SIG-M5 treated with dmso at 0.1 percent for 504 hours (cell line): ENCODE measurements at regions not wholly inside any gene's neighbourhood (a gene's known extent, or its start where the extent isn't known, plus 50 kb on each side); places are given as distances from the start of the nearest gene placed in this dataset.

Experiments
- DNase-seq: peaks from one replicate; lab custom pipeline; 2025; ENCODE audit not compliant: unreplicated experiment; lab: John Stamatoyannopoulos, UW

DNA sequence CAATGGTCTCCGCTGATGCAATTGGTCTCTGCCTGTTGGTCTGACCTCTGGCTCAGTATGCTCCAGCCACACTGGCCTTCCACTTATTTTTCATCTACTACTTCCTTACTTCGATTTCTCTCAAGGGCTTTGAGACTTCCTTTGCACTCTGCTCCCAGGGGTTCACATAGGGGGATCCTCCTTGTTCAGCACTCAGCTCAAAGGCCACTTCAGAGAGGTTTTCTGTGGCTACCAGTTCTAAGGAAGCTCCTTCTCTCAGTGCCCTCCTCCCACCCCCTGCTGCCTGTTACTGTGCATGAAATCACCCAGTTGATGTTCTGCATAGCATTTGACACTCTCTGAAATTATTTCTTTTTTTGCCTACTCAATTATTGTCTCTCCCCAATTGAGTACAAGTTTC, 476.4 kb downstream of the HS3ST3B1 start:
- no peak for DNase-seq

DNA sequence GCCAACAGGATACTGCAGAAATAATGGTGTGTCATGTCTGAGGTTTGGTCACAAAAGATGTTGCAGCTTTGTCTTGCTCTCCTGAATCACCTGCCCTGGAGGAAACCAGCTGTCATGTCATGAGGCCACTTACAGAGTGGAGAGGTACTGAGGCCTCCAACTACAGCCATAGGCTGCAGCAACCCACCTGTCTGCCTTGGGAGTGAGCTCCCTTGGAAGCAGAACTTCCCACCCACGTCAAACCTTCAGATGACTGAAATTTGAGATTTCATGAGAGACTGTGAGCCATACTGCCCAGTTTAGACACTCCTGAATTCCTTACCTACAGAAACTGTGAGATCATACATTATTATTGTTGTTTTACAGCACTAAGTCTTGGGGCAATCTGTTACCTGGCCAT, 475.9 kb downstream of the HS3ST3B1 start:
- DNase-seq, result no peak

DNA sequence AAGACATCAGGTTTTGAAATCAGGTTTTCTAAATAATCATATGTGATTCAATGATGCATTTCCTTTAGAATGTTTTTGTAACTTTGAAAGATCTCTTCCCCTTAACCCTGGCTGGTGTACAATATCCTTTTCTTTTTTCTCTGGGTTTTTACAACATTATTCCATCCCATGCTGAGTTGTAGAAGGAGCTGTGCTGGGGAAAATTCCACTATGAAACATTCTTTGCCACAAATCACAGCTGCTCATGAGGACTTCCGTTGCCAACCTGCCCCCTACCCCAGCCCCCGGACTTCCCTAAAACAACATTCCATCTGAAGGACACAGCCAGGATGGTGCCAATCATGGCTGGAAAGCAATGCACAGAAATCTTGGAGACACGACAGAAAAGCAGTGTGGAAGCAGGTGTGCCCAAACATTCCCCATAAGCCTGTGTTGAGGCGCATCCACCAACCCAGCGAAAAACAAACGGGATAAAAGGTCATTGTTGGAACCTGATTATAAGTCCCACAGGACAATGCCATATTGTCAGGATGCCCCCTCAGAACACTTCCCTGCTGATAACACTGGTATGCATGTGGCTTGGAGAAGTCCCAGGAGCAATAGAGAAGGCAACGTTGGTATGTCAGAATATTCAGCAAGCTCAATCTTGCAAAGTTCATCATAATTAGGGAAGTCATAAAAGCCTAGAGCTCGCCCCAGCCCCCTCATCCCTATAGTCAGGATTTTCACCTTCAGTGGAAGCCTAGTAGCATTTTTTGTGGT, 475.0 kb downstream of the HS3ST3B1 start:
- DNase-seq, result no peak

DNA sequence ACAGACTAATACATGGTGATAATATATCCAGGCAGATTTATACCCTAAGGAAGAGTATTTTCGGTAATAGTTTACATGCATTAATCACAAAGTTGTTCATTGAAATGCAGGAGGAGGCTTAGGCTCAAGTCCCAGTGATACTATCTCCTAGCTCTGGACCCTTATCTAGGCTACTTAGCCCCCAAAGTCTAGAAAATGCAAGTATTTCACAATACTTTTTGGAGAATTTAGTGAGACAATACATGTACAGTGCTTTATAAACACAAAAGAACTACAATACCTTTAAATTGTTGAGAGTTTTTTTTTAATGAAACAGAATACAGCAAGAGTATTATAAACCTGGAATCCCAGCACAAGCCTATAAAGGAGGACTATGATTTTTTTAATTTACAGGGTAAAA, 473.9 kb downstream of the HS3ST3B1 start:
- DNase-seq, result no peak

DNA sequence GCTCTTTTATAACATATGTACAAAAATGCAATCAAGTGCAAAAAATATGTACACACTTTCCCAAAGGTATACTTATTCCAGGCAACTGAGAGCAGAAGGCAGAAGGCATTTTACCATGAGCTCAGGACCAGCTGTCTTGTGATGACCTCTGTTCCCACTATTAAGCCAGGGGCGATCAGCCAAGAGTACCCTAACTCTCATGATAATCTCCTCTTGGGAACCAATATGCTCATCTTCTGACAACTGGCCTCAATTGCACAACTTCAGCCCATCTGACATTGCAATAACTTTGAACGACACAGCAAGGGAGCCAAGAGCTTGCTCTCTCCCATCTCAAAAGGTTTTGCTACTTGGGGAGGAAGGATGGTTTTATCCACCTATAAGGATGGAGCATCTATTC, 471.9 kb downstream of the HS3ST3B1 start:
- no peak for DNase-seq

DNA sequence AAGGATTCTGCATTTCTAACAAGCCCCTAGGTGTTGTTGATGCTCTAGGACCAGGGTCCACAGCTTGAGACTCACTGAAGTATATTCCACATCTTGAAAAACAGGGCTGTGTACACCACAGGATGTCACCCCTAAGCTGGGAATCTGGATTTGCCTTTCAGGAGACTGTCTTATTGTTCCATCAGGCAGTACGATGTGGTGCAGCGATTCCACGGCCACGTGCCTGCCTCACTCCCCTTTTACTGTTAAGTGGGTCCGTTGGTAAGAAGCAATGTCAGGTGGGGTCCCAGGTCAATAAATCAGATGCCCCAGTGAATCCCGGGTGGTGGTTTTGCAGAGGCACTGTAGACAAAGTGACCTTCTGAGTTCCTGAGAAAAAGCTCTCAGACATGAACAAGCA, 470.7 kb downstream of the HS3ST3B1 start:
- no peak for DNase-seq

DNA sequence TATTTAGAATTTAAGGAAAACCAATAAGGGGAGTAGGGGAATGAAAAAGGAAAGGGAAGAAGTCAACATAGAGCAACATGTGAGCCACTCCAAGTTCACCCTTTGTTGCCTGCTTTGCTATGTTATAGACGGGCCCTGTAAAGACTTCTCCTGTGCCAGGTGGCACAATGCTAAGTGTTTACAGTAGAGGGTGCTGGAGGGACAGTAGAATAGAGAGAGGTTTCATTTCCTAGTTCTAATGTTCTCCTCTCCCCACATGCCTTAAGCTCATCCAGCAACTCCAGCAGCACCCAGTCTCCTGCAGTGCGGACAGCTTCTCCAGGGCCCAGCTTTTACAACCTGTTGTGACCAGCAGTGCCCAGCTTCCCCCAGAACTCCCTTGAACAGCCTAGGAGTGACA, 468.0 kb downstream of the HS3ST3B1 start:
- peak; percentile 36 for DNase-seq

DNA sequence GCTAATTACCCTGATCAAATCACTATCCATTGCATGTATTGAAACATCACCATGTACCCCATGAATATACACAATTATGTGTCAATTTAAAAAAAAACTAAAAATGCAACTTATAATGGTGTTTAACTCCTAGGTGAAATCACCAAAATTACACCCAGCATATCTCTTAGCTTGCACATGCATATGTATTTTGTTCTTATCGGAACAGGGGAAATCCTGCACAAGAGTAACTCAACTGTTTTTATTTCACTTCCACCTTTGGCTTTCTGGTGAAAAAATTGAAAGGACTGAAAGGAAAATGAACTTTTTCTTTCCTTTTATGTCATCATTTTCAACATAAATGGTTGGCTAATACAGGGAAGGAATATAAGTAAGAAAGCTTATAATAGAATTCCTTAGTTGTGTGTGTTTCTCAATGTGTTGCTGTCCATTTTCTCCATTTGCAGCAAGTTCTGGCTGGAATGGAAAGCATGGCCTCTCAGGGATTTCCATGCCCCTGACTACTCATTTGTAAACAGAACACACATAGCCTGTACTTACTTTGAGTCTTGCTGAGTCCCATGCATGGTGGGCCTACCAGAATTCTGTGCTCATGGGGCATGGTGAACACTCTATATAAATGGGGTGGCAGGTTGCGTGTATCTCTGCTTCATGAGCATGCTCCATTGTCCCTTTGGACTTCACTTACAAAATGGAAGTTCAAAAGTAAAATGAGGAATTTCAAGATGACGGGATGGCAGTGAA, 462.0 kb downstream of the HS3ST3B1 start:
- DNase-seq, result no peak

DNA sequence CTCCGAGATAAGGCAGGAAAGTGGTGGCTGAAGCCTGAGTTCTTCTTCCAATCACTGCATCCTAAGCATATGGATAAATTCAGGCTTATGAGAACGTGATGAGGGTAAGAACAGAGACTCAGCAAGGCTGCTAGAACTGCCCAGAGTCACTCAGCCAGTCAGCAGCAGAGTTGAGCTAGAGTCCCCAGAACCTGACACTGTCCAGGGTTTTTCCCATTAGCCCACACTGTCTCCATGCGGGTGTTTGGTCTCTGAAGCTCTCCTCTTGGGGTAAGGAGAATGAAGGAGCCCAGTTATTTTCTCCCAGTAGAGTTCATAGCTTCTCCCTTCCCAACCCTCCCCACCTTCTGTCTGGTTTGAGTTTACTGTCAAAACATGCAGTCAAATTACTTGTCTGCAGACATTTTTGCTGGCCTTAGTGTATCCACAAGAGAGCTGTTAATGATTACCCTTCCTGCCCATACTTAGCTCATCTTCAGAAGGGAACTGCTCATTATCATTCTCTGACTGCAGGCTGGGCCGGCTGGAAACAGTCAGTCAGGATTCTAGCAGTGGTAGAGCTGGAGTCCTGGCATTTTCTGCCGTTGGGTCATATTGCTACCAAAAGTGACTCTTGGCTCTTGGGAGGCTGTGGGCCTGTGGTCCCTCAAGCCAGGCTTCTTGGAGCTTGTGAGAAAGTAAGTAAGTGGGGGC, 460.0 kb downstream of the HS3ST3B1 start:
- no peak for DNase-seq

DNA sequence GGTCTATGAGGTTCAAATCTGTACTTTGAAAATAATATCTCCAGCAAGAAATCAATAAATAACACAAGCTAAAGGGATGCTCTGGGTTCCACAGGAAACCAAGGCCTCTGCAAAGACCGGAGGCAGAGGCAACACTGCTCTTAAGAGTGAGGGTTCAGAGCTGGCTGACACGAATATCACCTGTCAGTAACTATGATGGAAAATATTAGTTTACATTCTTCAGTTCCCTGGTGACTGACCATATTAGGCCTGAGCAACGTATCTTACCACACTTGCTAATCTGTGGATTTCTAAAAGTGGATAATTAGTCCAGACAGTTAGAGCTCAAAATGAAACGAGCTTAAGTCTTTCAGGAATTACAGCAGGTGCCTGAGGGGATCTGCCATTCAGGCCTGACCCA, 459.3 kb downstream of the HS3ST3B1 start:
- DNase-seq, result no peak

DNA sequence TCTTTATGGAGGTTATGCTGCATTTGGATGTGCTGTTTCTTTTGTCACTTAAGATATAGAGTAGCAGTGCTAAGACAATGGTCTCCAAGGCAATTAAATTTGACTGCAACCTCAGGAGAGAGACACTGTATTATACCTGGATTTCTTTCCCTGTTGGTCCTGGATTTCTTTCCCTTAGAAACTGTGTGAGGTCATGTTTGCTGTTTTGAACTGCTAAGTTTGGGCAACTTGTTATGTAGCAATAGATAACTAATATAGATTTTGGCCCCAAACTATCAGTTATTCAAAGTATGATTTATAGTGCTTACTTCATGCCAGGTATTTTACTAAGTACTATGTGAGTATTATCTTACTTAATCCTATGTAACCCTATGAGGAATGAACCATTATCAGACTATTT, 458.4 kb downstream of the HS3ST3B1 start:
- DNase-seq, result no peak

DNA sequence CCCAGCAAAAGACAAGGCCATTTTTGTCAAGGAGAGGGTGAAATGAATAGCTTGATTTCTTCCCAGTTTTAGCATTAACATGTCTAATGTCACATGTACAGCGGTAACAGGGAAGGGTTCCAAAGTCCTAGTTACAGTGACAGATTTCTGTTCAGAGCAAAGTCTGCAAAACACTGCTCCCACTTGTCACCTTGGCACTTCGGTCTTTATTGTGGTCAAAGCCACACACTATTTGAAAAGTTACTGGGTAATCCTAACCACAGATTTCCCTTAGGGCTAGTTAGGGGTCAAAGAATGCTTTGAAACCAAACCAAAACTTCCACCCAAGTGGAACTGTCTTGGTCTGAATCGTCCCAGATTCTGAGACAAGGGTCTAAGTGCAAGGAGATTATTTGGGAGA, 455.6 kb downstream of the HS3ST3B1 start:
- no peak for DNase-seq

DNA sequence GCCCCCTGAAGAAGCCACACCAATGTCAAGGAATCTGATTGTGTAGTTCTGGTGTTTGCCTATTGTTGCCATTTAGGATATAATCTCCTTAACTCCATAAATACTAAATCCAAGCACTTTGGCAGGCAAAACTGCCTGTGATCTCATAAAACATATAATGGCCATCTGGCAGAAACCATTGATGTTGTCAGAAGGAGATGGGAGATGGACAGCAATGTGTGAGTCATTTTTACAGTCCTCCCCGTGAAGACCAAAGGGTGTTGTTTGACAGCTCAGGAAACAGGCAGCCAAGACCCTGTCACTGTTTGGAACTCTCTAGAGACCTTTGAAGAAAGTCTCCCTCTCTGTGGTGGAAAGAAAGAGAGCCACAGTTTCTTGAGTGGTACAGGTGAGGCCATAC, 454.1 kb downstream of the HS3ST3B1 start:
- DNase-seq, result no peak

DNA sequence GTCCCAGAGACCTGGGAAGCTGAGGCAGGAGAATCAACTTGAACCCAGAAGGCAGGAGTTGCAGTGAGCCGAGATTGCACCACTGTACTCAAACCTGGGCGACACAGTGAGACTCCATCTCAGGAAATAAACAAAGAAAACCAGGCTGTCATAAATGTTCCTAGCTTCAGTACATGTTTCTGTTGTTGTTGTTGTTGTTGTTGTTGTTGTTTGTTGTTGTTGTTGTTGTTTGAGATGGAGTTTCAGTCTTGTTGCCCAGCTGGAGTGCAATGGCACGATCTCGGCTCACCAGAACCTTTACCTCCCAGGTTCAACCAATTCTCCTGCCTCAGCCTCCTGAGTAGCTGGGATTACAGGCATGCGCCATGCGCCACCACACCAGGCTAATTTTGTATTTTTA, 452.5 kb downstream of the HS3ST3B1 start:
- DNase-seq, result no peak

DNA sequence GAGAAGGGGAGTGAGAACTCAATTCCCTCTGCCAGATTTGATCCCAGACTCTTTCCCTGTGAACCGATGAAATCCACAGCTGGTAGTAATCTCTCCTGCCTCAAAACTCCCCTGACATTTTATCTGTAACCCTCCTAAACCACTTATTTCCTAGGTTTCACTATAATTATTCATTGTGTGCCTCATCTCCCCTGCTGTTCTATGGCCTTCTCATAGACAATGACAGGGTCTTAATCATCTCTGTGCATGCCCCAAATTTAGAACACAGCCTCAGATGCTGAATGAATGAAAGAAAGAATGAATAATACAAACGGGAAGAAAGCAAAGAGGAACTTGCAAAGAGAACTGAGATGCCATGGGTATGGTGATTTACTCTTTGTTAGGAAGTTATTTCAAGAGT, 451.1 kb downstream of the HS3ST3B1 start:
- no peak for DNase-seq

DNA sequence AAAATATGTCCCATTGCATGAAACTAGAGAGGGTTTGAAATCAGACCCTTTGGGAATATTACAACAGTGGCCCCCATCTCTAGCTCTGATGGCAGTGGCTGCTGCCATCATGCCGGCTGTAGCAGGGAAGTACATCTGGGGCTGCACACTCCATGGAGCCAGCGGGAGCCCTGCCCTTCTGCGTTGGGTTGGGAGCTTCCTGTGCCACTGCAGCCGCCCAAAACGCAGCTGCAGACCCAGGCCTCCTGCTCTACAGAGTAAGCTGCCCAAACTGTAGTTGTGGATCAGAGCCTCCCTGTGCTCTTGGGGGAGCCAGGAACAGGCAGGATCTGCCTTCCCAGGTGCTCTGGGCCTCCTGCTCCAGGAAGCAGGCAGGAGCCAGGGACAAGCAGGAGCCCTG, 450.0 kb downstream of the HS3ST3B1 start:
- no peak for DNase-seq

DNA sequence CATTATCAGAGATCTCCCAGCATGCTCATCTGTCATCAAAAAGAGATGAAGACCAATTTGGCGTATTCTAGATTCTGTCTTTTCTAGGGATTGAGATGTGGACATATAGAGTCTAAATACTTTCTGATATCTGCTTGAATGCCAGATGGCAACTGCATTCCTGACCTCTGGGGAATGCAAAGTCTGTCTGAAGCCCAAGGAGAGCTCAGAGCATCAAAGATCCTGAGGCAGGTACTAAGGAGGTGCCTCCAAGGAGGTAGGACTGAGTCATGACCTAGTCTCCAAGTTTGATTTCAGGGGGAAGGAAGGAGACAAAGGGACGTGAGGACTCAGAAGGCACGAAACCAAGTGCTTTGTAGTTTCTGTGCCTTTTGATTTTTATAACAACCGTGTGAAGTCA, 448.4 kb downstream of the HS3ST3B1 start:
- no peak for DNase-seq

DNA sequence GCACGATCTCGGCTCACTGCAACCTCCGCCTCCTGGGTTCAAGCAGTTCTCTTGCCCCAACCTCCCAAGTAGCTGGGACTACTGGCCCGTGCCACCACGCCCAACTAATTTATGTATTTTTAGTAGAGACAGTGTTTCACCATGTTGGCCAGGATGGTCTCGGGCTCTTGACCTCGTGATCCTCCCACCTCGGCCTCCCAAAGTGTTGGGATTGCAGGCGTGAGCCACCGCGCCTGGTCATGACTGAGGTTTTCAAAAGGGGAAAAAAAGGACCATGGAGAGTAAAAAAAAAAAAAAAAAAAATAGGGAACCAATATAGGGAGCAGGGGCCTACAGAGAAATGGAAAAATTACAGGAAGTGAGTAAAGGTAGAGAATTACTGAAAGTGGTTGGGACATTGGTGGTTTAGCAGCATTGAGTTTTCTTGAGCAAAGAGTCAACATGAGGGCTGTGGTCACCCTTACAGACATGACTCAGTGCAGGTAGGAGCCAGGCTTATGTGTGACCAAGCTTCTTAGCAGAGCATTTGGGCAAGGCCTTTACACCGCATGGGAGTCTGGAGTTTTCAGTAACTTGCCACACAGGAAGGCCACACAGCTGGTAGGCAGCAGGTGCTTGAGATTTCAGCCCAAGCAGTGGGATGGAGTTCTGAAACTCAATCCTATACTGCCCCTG, 447.3 kb downstream of the HS3ST3B1 start:
- peak; percentile 63 for DNase-seq

DNA sequence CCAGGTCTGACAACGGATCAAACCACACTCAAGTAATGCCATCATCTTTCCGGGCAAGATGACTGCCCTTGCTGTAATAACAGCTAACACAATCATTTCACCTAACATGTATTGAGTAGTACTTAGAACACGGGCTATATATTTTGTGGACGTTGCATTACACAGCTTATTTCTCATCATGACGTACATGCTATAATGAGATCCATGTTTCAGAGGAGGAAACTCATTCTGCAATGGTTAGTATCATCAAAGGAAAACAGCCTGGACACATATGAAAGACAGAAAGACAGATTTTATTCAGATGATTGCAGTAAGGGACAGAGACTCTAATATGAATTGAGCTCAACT, 446.7 kb downstream of the HS3ST3B1 start:
- DNase-seq, result no peak

DNA sequence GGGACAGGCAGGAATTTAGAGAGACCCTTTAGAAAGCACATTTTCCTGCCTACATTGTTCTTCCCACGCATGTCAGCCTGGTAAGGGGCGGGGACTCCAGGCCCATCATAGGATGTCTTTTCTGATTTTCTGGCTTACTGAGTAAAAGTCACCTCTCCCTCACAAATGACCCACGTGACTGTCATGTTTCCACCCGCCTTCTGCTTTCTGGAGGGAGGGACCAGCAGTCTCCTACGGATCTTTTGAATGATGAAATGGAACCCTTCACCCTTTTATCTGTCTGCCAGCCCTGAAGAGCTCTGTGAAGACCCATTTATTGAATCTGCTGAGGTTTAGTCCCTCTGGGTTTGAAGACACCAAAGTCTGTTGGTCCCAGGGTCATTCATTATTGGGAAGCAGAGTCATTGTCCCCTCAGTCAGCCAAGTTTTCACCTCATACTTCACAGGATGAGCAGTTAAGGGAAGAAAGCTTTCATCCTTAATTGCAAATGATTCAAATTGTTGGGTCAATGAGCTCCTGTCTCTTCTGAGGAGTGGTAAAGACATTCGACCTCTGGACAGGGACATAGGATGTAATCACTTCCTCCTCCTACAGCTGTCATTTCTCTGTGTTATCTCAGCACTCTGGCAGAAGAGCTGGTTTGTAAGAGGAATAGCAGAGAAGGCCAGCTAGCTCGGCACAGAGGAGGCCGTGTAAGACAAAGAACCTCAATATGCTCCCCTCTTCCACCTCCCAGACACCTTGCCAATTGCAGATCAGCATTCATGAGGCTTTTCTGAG, 446.1 kb downstream of the HS3ST3B1 start:
- DNase-seq, result no peak

DNA sequence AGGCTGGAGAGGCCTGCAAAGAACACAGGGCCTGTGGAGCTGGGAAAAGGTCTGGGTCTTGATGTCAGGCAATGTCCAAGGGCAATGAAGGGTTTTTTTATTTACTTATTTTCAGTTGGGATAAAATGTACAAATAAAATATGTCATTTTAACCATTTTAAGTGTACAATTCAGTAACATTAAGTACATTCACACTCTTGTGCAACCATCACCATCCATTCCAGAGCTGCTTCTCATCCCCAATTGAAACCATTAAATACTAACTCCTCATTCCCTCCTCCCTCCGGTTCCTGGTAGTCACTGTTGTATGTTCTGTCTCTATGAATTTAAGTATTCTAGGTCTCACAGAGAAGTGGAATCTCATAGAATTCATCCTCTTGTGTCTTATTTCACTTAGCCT, 444.7 kb downstream of the HS3ST3B1 start:
- DNase-seq, result no peak
